ENCODE measurements at regions not wholly inside any gene's neighbourhood (a gene's known extent, or its start where the extent isn't known, plus 50 kb on each side); places are given as distances from the start of the nearest gene placed in this dataset.
A peak's percentile ranks its signal among the peaks of the same experiment; 100 is the strongest.

DNA sequence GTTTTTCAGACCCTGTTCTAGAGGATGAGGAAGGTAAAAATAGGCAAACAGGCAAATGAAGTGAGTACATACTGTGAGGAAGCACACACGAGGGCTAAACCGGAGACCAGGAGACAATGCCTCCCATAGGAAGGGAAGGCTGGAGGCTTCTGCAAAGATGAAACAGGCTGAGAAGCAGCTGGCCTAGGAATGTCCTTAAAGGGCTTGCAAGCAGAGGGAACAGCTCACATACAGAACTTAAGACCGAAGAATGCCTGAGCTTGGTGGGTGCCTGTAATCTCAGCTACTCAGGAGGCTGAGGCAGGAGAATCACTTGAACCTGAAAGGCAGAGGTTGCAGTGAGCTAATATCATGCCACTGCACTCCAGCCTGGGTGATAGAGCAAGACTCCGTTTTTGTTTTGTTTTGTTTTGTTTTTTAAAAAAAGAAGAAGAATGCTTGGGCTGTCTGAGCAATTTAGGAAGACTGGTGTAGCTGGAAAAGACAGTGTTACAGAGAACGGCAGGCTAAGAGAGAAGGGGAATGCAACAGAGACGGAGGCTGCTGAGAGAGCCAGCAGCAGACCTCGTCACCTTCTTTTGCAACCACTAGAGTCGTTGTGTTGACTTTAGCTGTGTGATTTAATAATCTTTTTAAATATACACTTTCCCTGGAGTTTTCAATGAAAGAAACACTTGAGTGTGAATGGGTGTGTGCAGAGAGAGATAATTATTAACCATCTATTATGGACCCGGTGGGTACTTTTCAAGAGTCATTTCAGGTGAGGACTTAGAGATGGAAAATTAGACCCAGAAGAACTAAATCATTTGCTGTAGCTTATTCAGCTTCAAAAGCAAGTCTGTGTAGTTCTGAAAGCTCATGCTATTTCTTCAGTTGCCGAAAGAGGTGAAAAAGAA is 232.8 kb downstream of the GALR1 start:
- Histone ChIP-seq H3K27me3 (no peaks in the 10 kb centered on the region), H3K27ac (no peak overlapping the region), H3K36me3 (no peaks in the 10 kb centered on the region), H3K4me1 (no peaks in the 10 kb centered on the region), H3K4me3 (no peak overlapping the region), H3K9me3 (peaks cover 0 to 6% of the 10 kb centered on the region in 2 donors)
- peak; percentile 67 for ATAC-seq
- DNase-seq = peak in 1 of 4 donors; percentile 26
- TF ChIP-seq, protein P1, sequence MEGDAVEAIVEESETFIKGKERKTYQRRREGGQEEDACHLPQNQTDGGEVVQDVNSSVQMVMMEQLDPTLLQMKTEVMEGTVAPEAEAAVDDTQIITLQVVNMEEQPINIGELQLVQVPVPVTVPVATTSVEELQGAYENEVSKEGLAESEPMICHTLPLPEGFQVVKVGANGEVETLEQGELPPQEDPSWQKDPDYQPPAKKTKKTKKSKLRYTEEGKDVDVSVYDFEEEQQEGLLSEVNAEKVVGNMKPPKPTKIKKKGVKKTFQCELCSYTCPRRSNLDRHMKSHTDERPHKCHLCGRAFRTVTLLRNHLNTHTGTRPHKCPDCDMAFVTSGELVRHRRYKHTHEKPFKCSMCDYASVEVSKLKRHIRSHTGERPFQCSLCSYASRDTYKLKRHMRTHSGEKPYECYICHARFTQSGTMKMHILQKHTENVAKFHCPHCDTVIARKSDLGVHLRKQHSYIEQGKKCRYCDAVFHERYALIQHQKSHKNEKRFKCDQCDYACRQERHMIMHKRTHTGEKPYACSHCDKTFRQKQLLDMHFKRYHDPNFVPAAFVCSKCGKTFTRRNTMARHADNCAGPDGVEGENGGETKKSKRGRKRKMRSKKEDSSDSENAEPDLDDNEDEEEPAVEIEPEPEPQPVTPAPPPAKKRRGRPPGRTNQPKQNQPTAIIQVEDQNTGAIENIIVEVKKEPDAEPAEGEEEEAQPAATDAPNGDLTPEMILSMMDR (IDR thresholded peaks at IDR 0.05) = no peak
- intact Hi-C loops (cut with DNase I) = no loop called here

DNA sequence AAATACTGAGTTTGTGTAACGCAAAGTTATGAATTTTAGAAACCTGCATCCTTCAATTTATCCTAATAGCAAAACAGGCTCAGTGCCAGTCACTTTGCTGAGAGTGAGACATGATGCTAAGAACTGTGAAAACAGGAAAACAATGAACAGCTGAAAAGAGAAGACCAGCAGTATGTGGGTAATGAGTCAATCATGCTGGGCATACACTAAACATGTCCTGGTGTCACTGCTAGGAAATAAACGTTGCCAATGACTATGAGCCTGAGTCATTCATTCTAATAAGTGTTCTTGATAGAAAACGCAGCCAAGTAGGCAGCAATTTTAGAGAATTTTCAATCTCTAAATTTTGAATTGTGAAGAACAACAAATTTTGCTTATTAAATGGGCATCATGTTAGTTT is 237.3 kb downstream of the GALR1 start:
- DNase-seq = no peak
- no peaks in the 10 kb centered on the region for H3K4me1 ChIP-seq
- no peak overlapping the region for H3K27ac ChIP-seq
- H3K27me3 ChIP-seq = no peaks in the 10 kb centered on the region
- peaks cover 0 to 6% of the 10 kb centered on the region in 2 donors for H3K9me3 ChIP-seq
- ATAC-seq = no peak
- H3K4me3 ChIP-seq = no peak overlapping the region
- intact Hi-C loops (cut with DNase I) = no loop called here
- TF ChIP-seq, protein P1 (IDR thresholded peaks at IDR 0.05) = no peak
- no peaks in the 10 kb centered on the region for H3K36me3 ChIP-seq

DNA sequence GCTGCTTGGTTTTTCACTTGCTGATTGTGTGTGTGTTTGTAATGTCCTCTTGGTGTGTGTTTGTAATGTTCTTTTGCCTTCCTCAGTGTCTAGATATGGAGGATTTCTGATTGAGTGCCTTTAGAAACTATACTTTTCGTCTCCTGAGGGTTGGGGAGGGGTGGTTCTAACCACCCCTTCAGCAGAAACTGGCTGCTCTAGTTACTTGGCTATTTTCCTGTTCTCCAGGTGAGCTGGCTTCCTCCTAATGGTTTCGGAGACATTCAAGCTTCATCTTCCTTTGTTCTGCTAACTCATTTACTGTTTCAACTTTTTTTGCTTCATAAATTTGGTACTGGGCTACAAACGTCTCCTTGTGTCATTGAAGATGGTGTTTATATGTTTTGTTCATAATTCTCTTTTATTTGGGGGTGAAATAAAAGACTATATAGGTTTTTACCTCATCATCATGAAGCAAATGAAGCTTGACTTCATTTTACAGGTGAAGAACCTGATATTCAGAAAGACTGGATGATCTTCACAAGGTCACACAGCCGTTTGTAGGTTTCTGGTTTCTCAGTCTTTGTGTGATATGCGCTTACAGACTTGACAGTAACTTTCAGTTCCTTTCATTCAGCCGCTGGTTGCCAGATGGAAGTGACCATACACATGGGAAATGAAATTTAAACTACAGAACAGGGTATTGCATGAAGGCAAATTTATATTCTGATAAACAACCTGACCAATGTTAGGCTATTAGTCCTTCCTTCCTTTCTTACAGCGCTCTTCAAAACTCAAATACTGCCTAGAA is 238.5 kb downstream of the GALR1 start:
- Histone ChIP-seq H3K9me3 (peaks cover 0 to 6% of the 10 kb centered on the region in 2 donors), H3K27me3 (no peaks in the 10 kb centered on the region), H3K36me3 (no peaks in the 10 kb centered on the region), H3K27ac (no peak overlapping the region), H3K4me1 (no peaks in the 10 kb centered on the region), H3K4me3 (no peak overlapping the region)
- intact Hi-C loops (cut with DNase I) = no loop called here
- DNase-seq (no peak), ATAC-seq (no peak)
- TF ChIP-seq, protein P1 (IDR thresholded peaks at IDR 0.05) = no peak

DNA sequence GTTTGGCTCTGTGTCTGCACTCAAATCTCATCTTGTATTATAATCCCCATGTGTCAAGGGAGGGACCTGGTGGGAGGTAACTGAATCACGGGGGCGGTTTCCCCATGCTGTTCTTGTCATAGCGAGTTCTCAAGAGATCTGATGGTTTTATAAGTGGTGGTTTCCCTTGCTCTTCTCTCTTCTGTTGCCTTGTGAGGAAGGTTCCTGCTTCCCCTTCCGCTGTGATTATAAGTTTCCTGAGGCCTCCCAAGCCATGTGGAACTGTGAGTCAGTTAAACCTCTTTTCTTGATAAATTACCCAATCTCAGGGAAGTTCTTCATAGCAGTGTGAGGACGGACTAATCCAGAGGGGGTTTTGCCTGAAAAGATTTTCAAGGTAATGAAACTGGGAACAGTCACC is 245.4 kb downstream of the GALR1 start:
- Histone ChIP-seq H3K4me1 (no peaks in the 10 kb centered on the region), H3K36me3 (no peaks in the 10 kb centered on the region), H3K27ac (no peak overlapping the region), H3K4me3 (no peak overlapping the region), H3K9me3 (peaks cover 0 to 4% of the 10 kb centered on the region in 2 donors), H3K27me3 (no peaks in the 10 kb centered on the region)
- TF ChIP-seq, protein P1 (IDR thresholded peaks at IDR 0.05) = no peak
- DNase-seq (no peak), ATAC-seq (no peak)
- intact Hi-C loops (cut with DNase I) = no loop called here

Measured in left lung (tissue), 4 donors.